B cell (primary cell): ENCODE measurements at regions not wholly inside any gene's neighbourhood (a gene's known extent, or its start where the extent isn't known, plus 50 kb on each side); places are given as distances from the start of the nearest gene placed in this dataset.

Experiments
- CTCF ChIP-seq: fragments of 200-600 bp; IDR thresholded peaks from one replicate; pipeline ENCODE4 v1.8.0; 2022; ENCODE audit warnings: antibody characterized with exemption, mild to moderate bottlenecking
- EZH2 ChIP-seq: IDR thresholded peaks from 2 replicates; pipeline ENCODE4 v1.6.1; 2012; ENCODE audit warnings: borderline replicate concordance, low read depth, mild to moderate bottlenecking, moderate library complexity, low read length; ENCODE audit not compliant: insufficient read depth, poor library complexity, severe bottlenecking

DNA sequence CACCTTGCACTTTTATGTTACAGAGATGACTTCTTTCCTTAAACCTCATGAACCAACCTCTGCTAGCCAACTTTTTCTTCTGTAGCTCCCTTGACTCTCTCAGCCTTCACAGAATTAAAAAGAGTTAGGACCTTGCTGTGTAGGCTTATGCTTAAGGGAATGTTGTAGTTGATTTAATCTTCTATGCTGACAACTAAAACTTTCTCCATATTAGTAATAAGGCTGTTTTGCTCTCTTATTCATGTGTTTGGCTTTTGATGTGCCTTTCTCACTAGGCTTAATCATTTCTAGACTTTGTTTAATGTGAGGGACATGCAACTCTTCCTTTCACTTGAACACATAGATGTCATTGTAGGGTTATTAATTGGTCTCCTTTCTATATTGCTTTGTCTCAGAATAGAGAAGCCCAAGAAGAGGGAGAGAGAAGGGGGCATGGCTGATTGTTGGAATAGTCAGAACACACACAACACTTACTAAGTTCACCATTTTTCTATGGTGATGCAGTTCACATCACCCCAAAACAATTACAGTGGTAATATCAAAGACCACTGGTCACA lies 509.5 kb downstream of the UQCRFS1 start:
- TF ChIP-seq EZH2 (no peak), CTCF (no peak)
